Psoas muscle (tissue), 7 donors: ENCODE measurements at regions not wholly inside any gene's neighbourhood (a gene's known extent, or its start where the extent isn't known, plus 50 kb on each side); places are given as distances from the start of the nearest gene placed in this dataset.

ENCODE experiments used
- ATAC-seq, 4 donors: fragments of 200-7000 bp; cut with Tn5 transposase; one replicate each; pipeline ENCODE4 v1.9.1; 2020; ENCODE audit warnings: moderate library complexity in 3 of 4, mild to moderate bottlenecking in 2 of 4
- DNase-seq, 2 donors: peaks; one replicate each; pipeline ENCODE4 v3.0.0-alpha.2; 2020
- H3K27ac ChIP-seq: fragments of 200-600 bp; one replicate; pipeline ENCODE4 v1.8.0; 2022
- H3K27me3 ChIP-seq, 3 donors: fragments of 200-600 bp in 1 of 3; one replicate each; pipeline versions ENCODE4 v1.6.1 to v1.8.0; 2013 to 2022; ENCODE audit warnings: low read length in 2 of 3, mild to moderate bottlenecking in 2 of 3, moderate library complexity in 1 of 3; ENCODE audit not compliant: insufficient read depth in 3 of 3
- H3K36me3 ChIP-seq, 2 donors: fragments of 200-600 bp in 1 of 2; one replicate each; pipeline versions ENCODE4 v1.6.1 to v1.8.0; 2013 to 2022; ENCODE audit warnings: low read depth in 1 of 2, mild to moderate bottlenecking in 1 of 2, moderate library complexity in 1 of 2; ENCODE audit not compliant: insufficient read depth in 1 of 2
- H3K4me1 ChIP-seq: fragments of 200-600 bp; one replicate; pipeline ENCODE4 v1.8.0; 2022
- H3K4me3 ChIP-seq: fragments of 200-600 bp; one replicate; pipeline ENCODE4 v1.8.0; 2022; ENCODE audit warnings: mild to moderate bottlenecking
- H3K9me3 ChIP-seq: fragments of 200-600 bp; one replicate; pipeline ENCODE4 v1.8.0; 2022
- CTCF ChIP-seq: fragments of 200-600 bp; IDR thresholded peaks from one replicate; pipeline ENCODE4 v1.8.0; 2022; ENCODE audit warnings: antibody characterized with exemption
- WGBS, 3 donors: extraction: QIAGEN DNeasy Blood & Tissue Kit; methylation state at CpG; one replicate each; pipeline versions ENCODE4 v1.1.6 to v1.1.7; 2013; 5-methylcytosine and 5-hydroxymethylcytosine counted together
- intact Hi-C, 2 donors: fragments of 100-400 bp; cut with DNase I; formaldehyde crosslinking; loops; one replicate each; pipeline versions ENCODE4 v1.11.0 to v1.14.2; 2022
- donor health status: healthy with polysubstance abuse.
- donor health status: DM: no; HTN: no; CAD: no; lungs with moderate emphysema.
- donor health status: Bipolar disorder and iron deficiency.
- donor health status: healthy.
- donor health status: DM: yes; HTN: yes; CAD: no.
- donor health status: DM: no; HTN: no; CAD: no.
- donor health status: DM: yes; HTN: yes; CAD: no.

DNA sequence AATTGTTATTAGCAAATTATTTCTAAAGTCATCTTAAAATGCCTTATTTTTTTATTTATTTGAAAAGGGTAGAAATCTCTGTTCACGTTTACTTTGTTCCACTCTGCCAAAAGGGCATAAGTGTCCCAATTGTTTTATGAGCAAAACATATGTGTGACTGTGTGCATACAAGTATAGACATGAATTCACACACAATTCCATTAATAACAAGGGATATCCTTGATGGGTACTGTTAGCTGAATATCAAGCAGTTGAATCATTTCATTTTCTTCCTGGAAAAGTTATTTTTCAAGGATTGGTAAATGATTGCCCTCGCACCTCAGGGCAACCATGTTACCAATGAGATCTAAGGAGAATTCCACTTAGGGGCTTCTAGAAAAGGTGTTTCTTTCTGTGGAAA lies 92.1 kb upstream of the TAF11L2 start:
- H3K4me3 ChIP-seq: no peak overlapping the region
- 73 to 79% (median 74%) methylated on average over 2 of the region's 2 CpGs for WGBS, 3 donors
- no peaks in the 10 kb centered on the region for H3K9me3 ChIP-seq
- no peak for DNase-seq
- H3K4me1 ChIP-seq: no peaks in the 10 kb centered on the region
- H3K36me3 ChIP-seq: no peaks in the 10 kb centered on the region
- H3K27ac ChIP-seq: no peak overlapping the region
- intact Hi-C loops: no loop called here
- H3K27me3 ChIP-seq: peaks cover 0 to 3% (median 2%) of the 10 kb centered on the region in 3 donors
- no peak for TF ChIP-seq CTCF
- ATAC-seq: no peak

DNA sequence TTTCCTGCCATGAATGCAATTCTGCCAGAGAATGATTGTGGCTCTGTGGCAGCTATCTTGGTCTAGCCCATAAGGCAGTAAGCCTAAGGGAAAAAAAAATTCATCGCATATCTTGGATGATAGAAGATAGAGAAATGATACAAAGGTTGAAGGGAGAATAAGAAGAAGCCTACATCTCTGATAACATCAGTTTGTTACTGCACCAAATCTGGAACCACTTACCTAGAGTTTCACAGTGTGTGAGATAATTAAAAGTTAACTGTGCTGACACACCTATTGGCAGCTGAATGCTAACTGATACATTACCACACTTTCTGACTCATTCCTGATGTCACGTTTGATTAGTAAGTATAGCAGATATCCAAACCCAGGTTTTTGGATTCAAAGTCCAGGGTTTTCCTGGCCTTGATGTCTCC lies 91.6 kb upstream of the TAF11L2 start:
- H3K36me3 ChIP-seq: no peaks in the 10 kb centered on the region
- intact Hi-C loops: no loop called here
- WGBS, 3 donors: 59 to 63% (median 63%) methylated on average over 2 of the region's 2 CpGs
- no peaks in the 10 kb centered on the region for H3K9me3 ChIP-seq
- H3K4me3 ChIP-seq: no peak overlapping the region
- no peak overlapping the region for H3K27ac ChIP-seq
- DNase-seq (no peak), ATAC-seq (no peak)
- H3K4me1 ChIP-seq: no peaks in the 10 kb centered on the region
- no peak for TF ChIP-seq CTCF
- H3K27me3 ChIP-seq: peaks cover 0 to 3% (median 2%) of the 10 kb centered on the region in 3 donors

GRCh38 chr5:17411436-17412402 lies 86.3 kb upstream of the TAF11L2 start:
- ATAC-seq (no peak), DNase-seq (no peak)
- Histone ChIP-seq H3K27ac (no peak overlapping the region), H3K4me1 (no peaks in the 10 kb centered on the region), H3K4me3 (no peak overlapping the region), H3K27me3 (peaks cover 0 to 1% (median 0%) of the 10 kb centered on the region in 3 donors), H3K9me3 (no peaks in the 10 kb centered on the region), H3K36me3 (no peaks in the 10 kb centered on the region)
- intact Hi-C loops: no loop called here
- WGBS, 3 donors: 33 to 45% (median 33%) methylated on average over 11 of the region's 11 CpGs
- no peak for TF ChIP-seq CTCF

- TF ChIP-seq CTCF: no peak
- H3K4me3 ChIP-seq: no peak overlapping the region
- DNase-seq: no peak
- intact Hi-C loops: no loop called here
- peaks cover 0 to 1% (median 0%) of the 10 kb centered on the region in 3 donors for H3K27me3 ChIP-seq
- 50 to 56% (median 54%) methylated on average over 9 of the region's 9 CpGs for WGBS, 3 donors
- no peaks in the 10 kb centered on the region for H3K36me3 ChIP-seq
- ATAC-seq: no peak
- no peaks in the 10 kb centered on the region for H3K9me3 ChIP-seq
- no peak overlapping the region for H3K27ac ChIP-seq
- no peaks in the 10 kb centered on the region for H3K4me1 ChIP-seq
Measured at GRCh38 chr5:17412760-17413671, 85.0 kb upstream of the TAF11L2 start.
